IMR-90 (cell line): ENCODE measurements at regions not wholly inside any gene's neighbourhood (a gene's known extent, or its start where the extent isn't known, plus 50 kb on each side); places are given as distances from the start of the nearest gene placed in this dataset.

Experiments
- ATAC-seq: fragments of 200-7000 bp; cut with Tn5 transposase; 2 replicates; pipeline ENCODE4 v1.9.1; 2020; ENCODE audit warnings: low read depth, mild to moderate bottlenecking, moderate library complexity
- BruUV-seq: library from RNA; stranded (reverse); fragments of 400-500 nt; replicated peaks from 2 replicates; lab custom pipeline; 2021; lab: Mats Ljungman, UMichigan
- CTCF ChIA-PET: fragments of 300-600 bp; formaldehyde crosslinking; extraction: SDS; loops from one replicate; lab custom pipeline; 2021; ENCODE audit warnings: antibody characterized with exemption; lab: Yijun Ruan, JAX
- POLR2A ChIA-PET: fragments of 300-600 bp; sonication (Branson Sonifier 250); formaldehyde crosslinking; loops from one replicate; lab custom pipeline; 2022; ENCODE audit warnings: antibody characterized with exemption; ENCODE audit not compliant: unreplicated experiment; lab: Charles Lee
- DNase-seq: peaks from one replicate; pipeline ENCODE4 v3.0.0; 2013
- H2AFZ ChIP-seq: replicated peaks from 2 replicates; pipeline ENCODE3; 2013; ENCODE audit warnings: low read length, mild to moderate bottlenecking; ENCODE audit not compliant: poor library complexity
- H2AK5ac ChIP-seq: 2 replicates; pipeline ENCODE4 v1.6.1; 2013; ENCODE audit warnings: low read depth, low read length, inconsistent platforms
- H2AK9ac ChIP-seq: replicated peaks from 2 replicates; pipeline ENCODE3; 2013; ENCODE audit warnings: mild to moderate bottlenecking, low read depth, low read length, moderate library complexity; ENCODE audit not compliant: poor library complexity
- H2BK120ac ChIP-seq: 2 replicates; pipeline ENCODE4 v1.6.1; 2013; ENCODE audit warnings: low read depth, low read length, inconsistent platforms
- H2BK15ac ChIP-seq: 3 replicates; pipeline ENCODE4 v1.6.1; 2013; ENCODE audit warnings: low read depth, low read length, inconsistent platforms
- H2BK20ac ChIP-seq: 2 replicates; pipeline ENCODE4 v1.6.1; 2013; ENCODE audit warnings: low read depth, mild to moderate bottlenecking, inconsistent platforms, low read length, moderate library complexity
- H2BK5ac ChIP-seq: 2 replicates; pipeline ENCODE4 v1.6.1; 2013; ENCODE audit warnings: mild to moderate bottlenecking, low read depth, low read length, inconsistent platforms; ENCODE audit not compliant: poor library complexity, severe bottlenecking
- H3K14ac ChIP-seq: replicated peaks from 2 replicates; pipeline ENCODE4 v1.6.1; 2013; ENCODE audit warnings: low read depth, low read length, inconsistent platforms
- H3K18ac ChIP-seq: 2 replicates; pipeline ENCODE4 v1.6.1; 2013; ENCODE audit warnings: low read depth, low read length, control low read depth
- H3K23ac ChIP-seq: 2 replicates; pipeline ENCODE4 v1.6.1; 2013; ENCODE audit warnings: low read depth, low read length, inconsistent platforms
- H3K27ac ChIP-seq: 2 replicates; pipeline ENCODE4 v1.5.1; 2013; ENCODE audit warnings: mild to moderate bottlenecking, control low read depth, low read length; ENCODE audit not compliant: insufficient read depth
- H3K27me3 ChIP-seq: 2 replicates; pipeline ENCODE4 v1.6.1; 2013; ENCODE audit warnings: low read length; ENCODE audit not compliant: control insufficient read depth, insufficient read depth
- H3K36me3 ChIP-seq: 2 replicates; pipeline ENCODE4 v1.6.1; 2013; ENCODE audit warnings: low read length, mixed read lengths; ENCODE audit not compliant: control insufficient read depth, insufficient read depth
- H3K4ac ChIP-seq: 2 replicates; pipeline ENCODE4 v1.6.1; 2013; ENCODE audit warnings: low read depth, low read length, inconsistent platforms
- H3K4me1 ChIP-seq: 2 replicates; pipeline ENCODE4 v1.6.1; 2013; ENCODE audit warnings: low read length, mixed read lengths; ENCODE audit not compliant: control insufficient read depth, insufficient read depth
- H3K4me2 ChIP-seq: 2 replicates; pipeline ENCODE4 v1.6.1; 2013; ENCODE audit warnings: low read depth, mild to moderate bottlenecking, control low read depth, low read length, moderate library complexity
- H3K4me3 ChIP-seq: 2 replicates; pipeline ENCODE4 v1.5.1; 2013; ENCODE audit warnings: low read depth, mild to moderate bottlenecking, control low read depth, low read length, moderate library complexity; ENCODE audit not compliant: insufficient read depth
- H3K56ac ChIP-seq: 2 replicates; pipeline ENCODE4 v1.6.1; 2013; ENCODE audit warnings: low read length, inconsistent platforms; ENCODE audit not compliant: insufficient read depth; ENCODE audit errors: extremely low read depth
- H3K79me1 ChIP-seq, 2 experiments: 2 replicates each; pipeline ENCODE4 v1.6.1; 2013; ENCODE audit warnings: low read length in 2 of 2, inconsistent platforms in 1 of 2, low read depth in 1 of 2
- H3K9ac ChIP-seq: 2 replicates; pipeline ENCODE4 v1.6.1; 2013; ENCODE audit warnings: low read depth, low read length, control low read depth
- H3K9me1 ChIP-seq: 2 replicates; pipeline ENCODE4 v1.6.1; 2013; ENCODE audit warnings: low read length, inconsistent platforms; ENCODE audit not compliant: insufficient read depth
- H3K9me3 ChIP-seq: 2 replicates; pipeline ENCODE4 v1.6.1; 2013; ENCODE audit warnings: low read length; ENCODE audit not compliant: control insufficient read depth, insufficient read depth
- H4K20me1 ChIP-seq: 2 replicates; pipeline ENCODE4 v1.6.1; 2013; ENCODE audit warnings: low read length, inconsistent platforms; ENCODE audit not compliant: insufficient read depth
- H4K5ac ChIP-seq: 2 replicates; pipeline ENCODE4 v1.6.1; 2013; ENCODE audit warnings: mild to moderate bottlenecking, low read depth, low read length, control low read depth
- H4K8ac ChIP-seq, 2 experiments: 2 replicates each; pipeline ENCODE4 v1.6.1; 2013; ENCODE audit warnings: low read depth in 2 of 2, low read length in 2 of 2, control low read depth in 1 of 2, inconsistent platforms in 1 of 2
- H4K91ac ChIP-seq: 2 replicates; pipeline ENCODE4 v1.6.1; 2013; ENCODE audit warnings: low read depth, low read length, inconsistent platforms; ENCODE audit not compliant: insufficient read depth
- BHLHE40 ChIP-seq: fragments of 150-350 bp; IDR thresholded peaks from 2 replicates; pipeline ENCODE4 v1.6.1; 2016; ENCODE audit warnings: mild to moderate bottlenecking, low read depth, low read length
- CEBPB ChIP-seq: IDR thresholded peaks from 2 replicates; pipeline ENCODE4 v1.6.1; 2012; ENCODE audit warnings: low read depth, low read length, improper control_type of control experiment
- CHD1 ChIP-seq: IDR thresholded peaks from 2 replicates; pipeline ENCODE4 v1.6.1; 2012; ENCODE audit warnings: low read depth, low read length, improper control_type of control experiment
- CTCF ChIP-seq: conservative IDR thresholded peaks from 2 replicates; pipeline ENCODE4 v1.5.1; 2012; ENCODE audit warnings: mild to moderate bottlenecking, low read depth, low read length, improper control_type of control experiment
- ELK1 ChIP-seq: fragments of 150-350 bp; IDR thresholded peaks from 2 replicates; pipeline ENCODE4 v1.6.1; 2016; ENCODE audit warnings: low read depth, mild to moderate bottlenecking, low read length, moderate library complexity, borderline replicate concordance
- FOS ChIP-seq: fragments of 150-350 bp; IDR thresholded peaks from 2 replicates; pipeline ENCODE4 v1.6.1; 2016; ENCODE audit warnings: low read depth, low read length
- MAFK ChIP-seq: IDR thresholded peaks from 2 replicates; pipeline ENCODE4 v1.6.1; 2012; ENCODE audit warnings: low read depth, low read length, improper control_type of control experiment
- MXI1 ChIP-seq: IDR thresholded peaks from 2 replicates; pipeline ENCODE4 v1.6.1; 2012; ENCODE audit warnings: low read depth, mild to moderate bottlenecking, low read length, moderate library complexity, borderline replicate concordance
- NFE2L2 ChIP-seq: fragments of 150-350 bp; IDR thresholded peaks from 2 replicates; pipeline ENCODE4 v1.6.1; 2016; ENCODE audit warnings: low read depth, mild to moderate bottlenecking, low read length
- POLR2A ChIP-seq: IDR thresholded peaks from 2 replicates; pipeline ENCODE4 v1.6.1; 2012; ENCODE audit warnings: mild to moderate bottlenecking, low read depth, low read length
- RAD21 ChIP-seq: IDR thresholded peaks from 2 replicates; pipeline ENCODE4 v1.6.1; 2012; ENCODE audit warnings: low read length, improper control_type of control experiment
- RFX5 ChIP-seq: IDR thresholded peaks from 2 replicates; pipeline ENCODE4 v1.8.0; 2012; ENCODE audit warnings: low read depth, mild to moderate bottlenecking, low read length, moderate library complexity
- SMC3 ChIP-seq: fragments of 150-350 bp; IDR thresholded peaks from 2 replicates; pipeline ENCODE4 v1.6.1; 2016; ENCODE audit warnings: low read depth, mild to moderate bottlenecking, antibody characterized with exemption, low read length, moderate library complexity
- USF2 ChIP-seq: fragments of 150-350 bp; IDR thresholded peaks from 2 replicates; pipeline ENCODE4 v1.6.1; 2017; ENCODE audit warnings: mild to moderate bottlenecking, antibody characterized with exemption, low read length, low read depth
- WGBS, 2 experiments: methylation state at CpG; one replicate each; pipeline versions ENCODE4 v1.1.5 to v1.1.7; 2013; ENCODE audit warnings: missing lambda C conversion rate in 2 of 2; ENCODE audit not compliant: insufficient read length in 1 of 2; ENCODE audit errors: extremely low coverage in 2 of 2; 5-methylcytosine and 5-hydroxymethylcytosine counted together
- dilution Hi-C: fragments of 300-500 bp; cut with HindIII; formaldehyde crosslinking; loops from one replicate; pipeline ENCODE4 v1.14.3; 2018; ENCODE audit warnings: low sequenced_read_pairs; ENCODE audit not compliant: unreplicated experiment
- in situ Hi-C: fragments of 300-500 bp; cut with MboI; formaldehyde crosslinking; loops from 3 replicates; pipeline ENCODE4 v1.14.3; 2019; ENCODE audit warnings: low sequenced_read_pairs, inconsistent platforms, mixed read lengths
- intact Hi-C: fragments of 100-400 bp; cut with micrococcal nuclease; formaldehyde crosslinking; loops from 2 replicates; pipeline ENCODE4 v1.10.0; 2022

- Histone ChIP-seq H2BK120ac (no peak overlapping the region), H3K56ac (no peak overlapping the region), H2BK5ac (no peak overlapping the region), H4K91ac (no peak overlapping the region), H4K5ac (no peak overlapping the region), H3K79me1 (no peaks in the 10 kb centered on the region), H3K4ac (no peak overlapping the region), H4K20me1 (no peaks in the 10 kb centered on the region), H2AK5ac (no peak overlapping the region), H2AFZ (no peak overlapping the region), H3K18ac (no peak overlapping the region), H3K4me3 (no peak overlapping the region), H3K9me3 (no peaks in the 10 kb centered on the region), H3K27me3 (no peaks in the 10 kb centered on the region), H4K8ac (no peak overlapping the region), H3K14ac (no peak overlapping the region), H2BK15ac (no peak overlapping the region), H2BK20ac (no peak overlapping the region), H2AK9ac (no peak overlapping the region), H3K4me2 (no peak overlapping the region), H3K36me3 (no peaks in the 10 kb centered on the region), H3K23ac (no peak overlapping the region), H3K9ac (no peak overlapping the region), H3K27ac (no peak overlapping the region), H3K9me1 (no peaks in the 10 kb centered on the region), H3K4me1 (no peaks in the 10 kb centered on the region)
- POLR2A ChIA-PET: no interaction called here
- WGBS, 2 experiments: no CpG with 5 or more reads among the region's 2 CpGs
- in situ Hi-C loops (no loop called here), intact Hi-C loops (loop anchor here (5.0 kb wide), 1 partner anchor 53 kb away; no protein-coding TSS in a partner anchor), dilution Hi-C loops (no loop called here)
- no peak for ATAC-seq
- CTCF ChIA-PET: no interaction called here
- BruUV-seq: no TSS peak
- DNase-seq: no peak
- TF ChIP-seq RAD21 (no peak), POLR2A (no peak), BHLHE40 (no peak), NFE2L2 (no peak), ELK1 (no peak), CHD1 (no peak), FOS (no peak), MXI1 (no peak), RFX5 (no peak), CEBPB (no peak), CTCF (no peak), MAFK (no peak), USF2 (no peak), SMC3 (no peak)
These were observed 502.2 kb downstream of the ARL4A start for GRCh38 chr7:13189668-13190067.
